HG03159 (cell line): ENCODE measurements at regions not wholly inside any gene's neighbourhood (a gene's known extent, or its start where the extent isn't known, plus 50 kb on each side); places are given as distances from the start of the nearest gene placed in this dataset.
"Not testable (repeated sequence)": the region's sequence is repeated elsewhere in the genome, so short reads cannot be mapped to it uniquely, and the experiment has no call there.

Source experiments
- ATAC-seq: cut with Tn5 transposase; IDR thresholded peaks from one replicate; pipeline ENCODE4 v1.9.1; 2021; ENCODE audit warnings: mild to moderate bottlenecking, moderate library complexity; ENCODE audit not compliant: unreplicated experiment

- no peak for ATAC-seq
These were observed 164.5 kb upstream of the E2F7 start for GRCh38 chr12:77229640-77230442.

DNA sequence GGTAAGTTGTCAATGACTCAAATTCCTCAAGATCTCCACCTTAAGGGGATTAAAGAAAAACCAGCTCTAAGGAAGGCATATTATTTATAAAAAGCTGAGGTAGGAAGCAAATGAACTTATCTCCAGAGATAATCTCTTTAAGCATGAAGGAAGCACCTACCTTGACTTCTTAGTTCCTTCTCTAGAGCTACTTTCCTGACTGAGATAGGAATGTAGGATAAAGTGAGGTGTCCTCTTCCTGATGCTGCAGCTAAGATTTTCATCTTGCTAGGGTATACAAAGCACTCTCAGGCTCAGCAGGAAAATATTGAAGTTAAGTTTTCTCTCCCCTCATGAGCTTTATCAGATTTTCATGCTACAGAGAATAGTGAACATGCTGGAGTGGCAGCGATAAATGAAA is 163.0 kb upstream of the E2F7 start:
- ATAC-seq, result no peak

- ATAC-seq, result no peak
These were observed 161.0 kb upstream of the E2F7 start for GRCh38 chr12:77226368-77226767.

GRCh38 chr12:77225373-77225772 is 160.0 kb upstream of the E2F7 start:
- ATAC-seq, result no peak

- no peak for ATAC-seq
These were observed 159.0 kb upstream of the E2F7 start for GRCh38 chr12:77224346-77224745.

- ATAC-seq, result no peak
These were observed 157.0 kb upstream of the E2F7 start for GRCh38 chr12:77222336-77222735.

GRCh38 chr12:77220586-77220985 is 155.2 kb upstream of the E2F7 start:
- no peak for ATAC-seq

DNA sequence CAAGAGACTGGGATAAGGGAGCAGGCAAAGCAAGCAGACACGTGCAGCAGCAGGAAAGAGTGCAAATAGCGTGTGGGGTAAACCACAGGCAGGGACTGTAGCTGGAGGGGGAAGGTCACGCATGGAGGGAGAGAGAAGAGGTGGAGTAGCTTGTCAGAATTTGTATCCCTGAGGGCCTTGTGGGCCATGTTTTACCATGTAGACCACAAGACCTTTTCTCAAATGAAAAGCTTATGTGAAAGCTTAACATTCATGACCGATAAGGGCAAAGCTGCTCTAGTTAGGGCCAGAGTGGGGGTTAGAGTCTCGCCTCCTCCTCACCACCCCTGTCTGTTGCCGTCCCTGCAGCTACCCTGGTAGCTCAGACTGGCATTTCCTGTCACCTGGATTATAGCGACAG is 152.9 kb upstream of the E2F7 start:
- peak; percentile 46 for ATAC-seq

GRCh38 chr12:77216136-77216535 is 150.8 kb upstream of the E2F7 start:
- not testable (repeated sequence) for ATAC-seq

DNA sequence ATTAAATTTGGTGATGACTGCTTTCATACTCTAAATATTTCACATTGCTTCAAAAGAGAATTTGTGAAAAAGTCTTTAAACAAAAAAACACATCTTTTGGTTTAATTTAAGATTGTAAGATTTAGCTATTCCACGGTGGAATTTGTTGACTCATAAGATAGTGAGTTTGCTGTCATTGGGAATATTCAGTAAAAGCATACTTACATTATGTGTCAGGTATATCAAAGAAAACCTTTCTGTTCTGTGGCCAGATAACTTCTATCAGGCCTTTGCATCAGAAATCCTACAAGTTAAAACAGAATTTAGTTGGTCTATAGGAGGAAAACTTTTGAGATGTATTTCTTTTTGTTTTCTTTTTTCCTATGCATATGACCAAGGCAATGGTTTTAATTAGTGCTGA is 148.8 kb upstream of the E2F7 start:
- ATAC-seq, result no peak

DNA sequence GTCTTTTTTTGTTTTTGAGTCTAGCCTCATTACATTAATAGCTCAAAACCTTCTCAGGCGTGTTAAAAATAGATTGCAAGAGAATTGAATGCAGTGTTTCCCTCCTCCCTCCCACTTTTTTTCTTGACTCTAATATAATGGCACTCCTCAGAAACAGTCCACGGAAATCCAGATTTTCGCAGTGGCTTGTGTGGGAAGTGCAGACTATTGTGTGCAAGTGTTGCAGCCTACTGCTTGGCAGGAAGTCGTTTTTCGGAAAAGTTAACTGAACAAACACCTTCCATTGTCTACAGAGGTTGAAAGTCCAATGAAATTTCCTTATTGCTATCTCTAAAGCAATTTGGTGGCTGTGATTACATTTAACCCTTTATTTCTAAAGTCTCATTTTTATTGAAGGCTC is 147.9 kb upstream of the E2F7 start:
- ATAC-seq, result no peak

GRCh38 chr12:77210724-77211123 is 145.4 kb upstream of the E2F7 start:
- ATAC-seq, result no peak

- ATAC-seq, result no peak
These were observed 138.7 kb upstream of the E2F7 start for GRCh38 chr12:77204083-77204482.

- no peak for ATAC-seq
These were observed 137.2 kb upstream of the E2F7 start for GRCh38 chr12:77202457-77203060.

- ATAC-seq, result no peak
These were observed 124.6 kb upstream of the E2F7 start for GRCh38 chr12:77189901-77190416.

GRCh38 chr12:77189458-77189857 is 124.1 kb upstream of the E2F7 start:
- no peak for ATAC-seq

DNA sequence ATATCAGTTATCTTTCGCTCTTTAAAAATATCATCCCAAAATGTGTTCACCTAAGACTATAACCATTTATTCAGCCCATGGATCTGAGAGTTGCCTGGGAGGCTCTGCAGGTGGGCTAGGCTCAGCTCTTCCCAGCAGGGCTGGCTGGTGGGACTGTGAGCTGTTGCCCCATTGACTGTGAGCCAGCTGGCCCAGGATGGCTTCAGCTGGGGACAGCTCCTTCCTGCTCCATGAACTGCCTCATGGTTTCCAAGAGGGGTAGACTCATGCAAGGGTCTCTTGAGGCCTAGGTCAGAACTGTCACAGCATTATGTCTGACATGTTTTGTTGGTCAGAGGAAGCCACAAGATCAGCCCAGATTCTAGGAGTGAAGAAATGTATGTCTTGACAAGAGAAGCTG is 114.1 kb upstream of the E2F7 start:
- no peak for ATAC-seq

DNA sequence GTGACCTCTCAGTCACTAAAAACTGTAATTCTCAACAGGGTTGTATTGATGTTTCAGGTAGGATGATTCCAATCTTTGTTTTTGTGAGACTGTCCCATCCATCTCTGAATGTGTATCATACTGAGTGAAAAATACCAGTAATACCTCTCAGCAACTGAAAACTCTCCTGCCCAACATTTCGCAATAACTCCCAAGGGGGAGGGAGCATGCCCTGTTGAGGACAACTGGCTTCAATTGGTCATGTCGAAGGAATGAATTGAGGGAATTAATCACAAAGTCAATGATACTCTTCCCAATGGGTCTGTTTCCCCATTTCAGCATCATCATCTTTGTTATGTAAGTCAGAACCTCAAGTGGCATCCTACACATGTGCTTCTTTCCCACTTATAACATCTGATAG is 102.4 kb upstream of the E2F7 start:
- ATAC-seq, result no peak

GRCh38 chr12:77166696-77167095 is 101.3 kb upstream of the E2F7 start:
- ATAC-seq, result no peak

GRCh38 chr12:77163074-77164038 is 98.0 kb upstream of the E2F7 start:
- no peak for ATAC-seq

DNA sequence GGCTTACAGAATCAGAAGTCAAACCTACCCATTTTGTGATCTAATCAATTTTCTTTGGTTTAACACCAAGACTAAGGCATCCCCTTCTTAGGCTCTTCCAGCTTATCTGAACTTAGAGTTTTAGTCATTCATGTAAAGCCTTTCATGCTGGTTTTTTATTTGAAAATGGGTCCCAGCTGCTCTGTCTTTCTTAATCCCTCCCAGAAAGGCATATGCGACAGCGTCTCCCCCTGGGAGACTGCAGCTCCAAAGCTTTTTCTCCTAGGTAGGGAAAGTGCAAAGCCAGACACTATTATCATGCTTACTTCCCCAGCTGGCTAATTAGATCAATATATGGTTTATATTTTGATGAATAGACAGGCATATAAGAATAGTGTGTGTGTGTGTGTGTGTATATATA is 96.6 kb upstream of the E2F7 start:
- ATAC-seq, result no peak
